Spinal cord (tissue), 10 donors: ENCODE measurements at regions not wholly inside any gene's neighbourhood (a gene's known extent, or its start where the extent isn't known, plus 50 kb on each side); places are given as distances from the start of the nearest gene placed in this dataset. TPM values are rescaled to one million over a fixed set of nuclear protein-coding genes. Genes with fewer than 3 reads are reported as not detected.

Experiments
- DNase-seq, 6 donors: peaks; one replicate each; pipeline versions ENCODE4 v3.0.0 to v3.0.0-alpha.2; 2013 to 2015; ENCODE audit warnings: low spot score in 6 of 6, low read depth in 4 of 6
- H3K27ac ChIP-seq: one replicate; pipeline ENCODE4 v1.5.1; 2013; ENCODE audit warnings: low read depth, low read length, control low read depth
- H3K27me3 ChIP-seq: one replicate; pipeline ENCODE4 v1.6.1; 2013; ENCODE audit warnings: low read length; ENCODE audit not compliant: control insufficient read depth, insufficient read depth
- H3K36me3 ChIP-seq: one replicate; pipeline ENCODE4 v1.6.1; 2013; ENCODE audit warnings: low read length; ENCODE audit not compliant: control insufficient read depth, insufficient read depth
- H3K4me1 ChIP-seq: one replicate; pipeline ENCODE4 v1.6.1; 2013; ENCODE audit warnings: low read length; ENCODE audit not compliant: control insufficient read depth, insufficient read depth
- H3K4me3 ChIP-seq: one replicate; pipeline ENCODE4 v1.5.1; 2013; ENCODE audit warnings: low read depth, low read length, control low read depth
- H3K9me3 ChIP-seq: one replicate; pipeline ENCODE4 v1.6.1; 2013; ENCODE audit warnings: low read length; ENCODE audit not compliant: control insufficient read depth, insufficient read depth
- WGBS: methylation state at CpG from one replicate; pipeline ENCODE4 v1.1.5; 2013; ENCODE audit warnings: missing lambda C conversion rate; ENCODE audit not compliant: insufficient coverage; 5-methylcytosine and 5-hydroxymethylcytosine counted together
- small RNA-seq: library from RNA; depleted of rRNA; stranded (forward); fragments of <200 nt; gene quantifications from one replicate; pipeline ENCODE3, GENCODE V24; 2014; ENCODE audit warnings: low replicate concordance
- donor health status: healthy.

- Histone ChIP-seq H3K4me1 (peaks cover 23% of the 10 kb centered on the region), H3K9me3 (no peaks in the 10 kb centered on the region), H3K36me3 (no peaks in the 10 kb centered on the region), H3K27me3 (no peaks in the 10 kb centered on the region), H3K27ac (peak overlapping the region; percentile 70), H3K4me3 (no peak overlapping the region)
- DNase-seq = peak in 2 of 6 donors; percentile 49 to 55
- WGBS = 68% methylated on average over 7 of the region's 12 CpGs
Measured at GRCh38 chr10:79013406-79013987, 55.3 kb upstream of the ZMIZ1 start.

DNA sequence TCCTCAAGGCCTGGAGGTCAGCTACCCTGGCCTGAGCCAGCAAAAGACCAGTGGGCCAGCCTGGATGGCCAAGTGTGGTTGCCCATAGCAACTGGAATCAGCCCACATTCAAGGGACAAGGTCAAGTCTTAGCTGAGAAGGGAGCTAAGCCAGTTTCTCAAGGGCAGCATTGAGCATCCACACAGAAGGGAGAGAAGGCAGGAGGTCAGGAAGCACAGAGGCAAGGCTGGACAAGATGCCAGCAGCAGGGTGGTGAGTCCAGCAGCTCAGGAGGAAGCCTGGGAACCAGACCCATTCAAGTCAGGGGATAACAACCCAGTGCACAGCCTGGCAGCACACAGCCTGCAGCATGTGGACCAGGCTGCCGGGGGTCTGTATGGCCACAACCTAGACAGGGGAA is 54.0 kb upstream of the ZMIZ1 start:
- peak in 1 of 6 donors; percentile 70 for DNase-seq
- Histone ChIP-seq H3K9me3 (no peaks in the 10 kb centered on the region), H3K4me1 (peaks cover 31% of the 10 kb centered on the region), H3K27ac (no peak overlapping the region), H3K4me3 (no peak overlapping the region), H3K36me3 (no peaks in the 10 kb centered on the region), H3K27me3 (no peaks in the 10 kb centered on the region)
- WGBS = 83% methylated on average over 1 of the region's 1 CpG

DNA sequence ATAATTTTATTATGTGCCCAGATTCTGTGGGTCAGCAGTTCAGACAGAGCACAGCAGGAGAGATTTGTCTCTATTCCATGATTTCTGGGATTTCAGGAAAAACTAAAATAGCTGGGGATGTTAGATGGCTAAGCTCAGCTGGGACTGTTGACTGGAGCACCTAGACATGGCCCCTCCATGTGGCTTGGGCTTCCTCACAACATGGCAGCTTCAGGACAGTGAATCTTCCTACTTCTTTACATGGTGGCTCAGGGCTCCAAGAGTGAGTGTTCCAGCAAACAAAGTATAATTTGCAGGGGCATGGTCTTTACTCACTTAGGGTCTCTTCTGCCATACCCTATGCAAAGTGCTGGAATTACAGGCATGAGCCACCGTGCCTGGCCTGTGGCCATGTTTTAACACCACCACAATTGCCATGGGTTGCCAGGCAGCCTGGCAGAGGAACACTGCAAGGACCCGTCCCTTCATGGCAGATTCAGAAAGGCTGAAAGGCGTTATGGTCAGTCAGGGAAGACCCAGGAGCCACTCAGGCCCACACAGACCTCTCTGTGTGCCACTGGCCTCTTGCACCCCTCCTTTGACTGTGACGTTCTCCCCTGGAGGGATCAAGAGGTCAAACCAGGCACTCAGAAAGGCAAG is 50.8 kb upstream of the ZMIZ1 start:
- no peaks in the 10 kb centered on the region for H3K36me3 ChIP-seq
- H3K27me3 ChIP-seq = no peaks in the 10 kb centered on the region
- WGBS = 65% methylated on average over 4 of the region's 4 CpGs
- H3K4me3 ChIP-seq = no peak overlapping the region
- H3K4me1 ChIP-seq = peaks cover 36% of the 10 kb centered on the region
- no peak for DNase-seq
- H3K27ac ChIP-seq = no peak overlapping the region
- no peaks in the 10 kb centered on the region for H3K9me3 ChIP-seq

GRCh38 chr10:79018521-79019011 is 50.2 kb upstream of the ZMIZ1 start:
- no peaks in the 10 kb centered on the region for H3K9me3 ChIP-seq
- H3K36me3 ChIP-seq = no peaks in the 10 kb centered on the region
- no peak overlapping the region for H3K4me3 ChIP-seq
- WGBS = 81% methylated on average over 4 of the region's 5 CpGs
- no peak overlapping the region for H3K27ac ChIP-seq
- DNase-seq = no peak
- peaks cover 41% of the 10 kb centered on the region for H3K4me1 ChIP-seq
- H3K27me3 ChIP-seq = no peaks in the 10 kb centered on the region

Small RNAs in the stretch of these regions (small RNA-seq; reads per million reads assigned to genes)
- not detected for gene RF00056
